ENCODE measurements at regions not wholly inside any gene's neighbourhood (a gene's known extent, or its start where the extent isn't known, plus 50 kb on each side); places are given as distances from the start of the nearest gene placed in this dataset.

- Mint-ChIP-seq H3K4me1 (no peaks in the 10 kb centered on the region), H3K27ac (no peak overlapping the region), H3K36me3 (ENCODE audit: low read depth) (peaks cover 4% of the 10 kb centered on the region), H3K4me3 (no peak overlapping the region), H3K27me3 (ENCODE audit: insufficient read depth) (no peaks in the 10 kb centered on the region), H3K9me3 (peaks cover 26% of the 10 kb centered on the region)
- Histone ChIP-seq H3K27me3 (ENCODE audit: control insufficient read depth, insufficient read depth, low read length, poor library complexity, severe bottlenecking) (no peaks in the 10 kb centered on the region), H3K36me3 (ENCODE audit: control insufficient read depth, insufficient read depth, low read length) (no peaks in the 10 kb centered on the region), H3K27ac (ENCODE audit: low read depth, low read length) (no peak overlapping the region), H3K4me1 (ENCODE audit: control insufficient read depth, insufficient read depth, low read length) (no peaks in the 10 kb centered on the region), H3K4me3 (ENCODE audit: low read length) (peak overlapping the region; percentile 27), H3K9me3 (ENCODE audit: control insufficient read depth, low read length) (peaks cover 36% of the 10 kb centered on the region), H3K9ac (ENCODE audit: extremely low read depth, low read length, poor library complexity, severe bottlenecking) (no peak overlapping the region)
- 95 to 100% methylated on average over 1 to 4 of the region's 4 CpGs for WGBS, 2 experiments (ENCODE audit: insufficient coverage in 1 of 2, insufficient read length in 1 of 2)
- no peak for DNase-seq
- TF ChIP-seq, protein P1, sequence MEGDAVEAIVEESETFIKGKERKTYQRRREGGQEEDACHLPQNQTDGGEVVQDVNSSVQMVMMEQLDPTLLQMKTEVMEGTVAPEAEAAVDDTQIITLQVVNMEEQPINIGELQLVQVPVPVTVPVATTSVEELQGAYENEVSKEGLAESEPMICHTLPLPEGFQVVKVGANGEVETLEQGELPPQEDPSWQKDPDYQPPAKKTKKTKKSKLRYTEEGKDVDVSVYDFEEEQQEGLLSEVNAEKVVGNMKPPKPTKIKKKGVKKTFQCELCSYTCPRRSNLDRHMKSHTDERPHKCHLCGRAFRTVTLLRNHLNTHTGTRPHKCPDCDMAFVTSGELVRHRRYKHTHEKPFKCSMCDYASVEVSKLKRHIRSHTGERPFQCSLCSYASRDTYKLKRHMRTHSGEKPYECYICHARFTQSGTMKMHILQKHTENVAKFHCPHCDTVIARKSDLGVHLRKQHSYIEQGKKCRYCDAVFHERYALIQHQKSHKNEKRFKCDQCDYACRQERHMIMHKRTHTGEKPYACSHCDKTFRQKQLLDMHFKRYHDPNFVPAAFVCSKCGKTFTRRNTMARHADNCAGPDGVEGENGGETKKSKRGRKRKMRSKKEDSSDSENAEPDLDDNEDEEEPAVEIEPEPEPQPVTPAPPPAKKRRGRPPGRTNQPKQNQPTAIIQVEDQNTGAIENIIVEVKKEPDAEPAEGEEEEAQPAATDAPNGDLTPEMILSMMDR (conservative IDR thresholded peaks at IDR 0.05), result peak; percentile 70
Measured at GRCh38 chr13:79973533-79973963, 367.4 kb downstream of the SPRY2 start.

DNA sequence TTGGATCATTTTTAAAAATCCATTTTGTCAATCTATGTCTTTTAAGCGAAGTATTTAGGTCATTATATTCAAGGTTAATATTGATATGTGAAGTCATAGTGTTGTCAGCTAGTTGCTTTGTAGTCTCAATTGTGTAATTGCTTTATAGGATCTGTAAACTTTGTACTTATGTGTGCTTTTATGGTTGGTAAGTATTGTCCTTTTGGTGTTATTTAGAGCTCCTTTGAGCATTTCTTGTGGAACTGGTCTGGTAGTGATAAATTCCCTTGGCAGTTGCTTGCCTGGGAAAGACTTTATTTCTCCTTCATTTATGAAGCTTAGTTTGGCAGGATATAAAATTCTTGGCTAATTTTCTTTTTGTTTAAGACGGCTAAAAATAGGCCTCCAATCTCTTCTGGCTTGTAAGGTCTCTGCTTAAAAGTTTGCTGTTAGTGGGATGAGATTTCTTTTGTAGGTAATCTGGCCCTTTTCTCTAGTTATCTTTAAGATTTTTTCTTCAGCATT lies 368.8 kb downstream of the SPRY2 start:
- H3K4me3 ChIP-seq (ENCODE audit: low read length), result no peak overlapping the region
- H3K27ac ChIP-seq (ENCODE audit: low read depth, low read length), result no peak overlapping the region
- H3K27me3 ChIP-seq (ENCODE audit: control insufficient read depth, insufficient read depth, low read length, poor library complexity, severe bottlenecking), result no peaks in the 10 kb centered on the region
- H3K9ac ChIP-seq (ENCODE audit: extremely low read depth, low read length, poor library complexity, severe bottlenecking), result no peak overlapping the region
- Mint-ChIP-seq H3K27ac (no peak overlapping the region), H3K9me3 (peaks cover 28% of the 10 kb centered on the region), H3K27me3 (ENCODE audit: insufficient read depth) (peaks cover 8% of the 10 kb centered on the region), H3K4me1 (no peaks in the 10 kb centered on the region), H3K4me3 (no peak overlapping the region), H3K36me3 (ENCODE audit: low read depth) (peaks cover 4% of the 10 kb centered on the region)
- WGBS, 2 experiments (ENCODE audit: insufficient coverage in 1 of 2, insufficient read length in 1 of 2), result 91 to 95% methylated on average over 2 of the region's 2 CpGs
- H3K36me3 ChIP-seq (ENCODE audit: control insufficient read depth, insufficient read depth, low read length), result no peaks in the 10 kb centered on the region
- H3K9me3 ChIP-seq (ENCODE audit: control insufficient read depth, low read length), result peaks cover 47% of the 10 kb centered on the region
- DNase-seq, result no peak
- TF ChIP-seq, protein P1 (conservative IDR thresholded peaks at IDR 0.05), result no peak
- no peaks in the 10 kb centered on the region for H3K4me1 ChIP-seq (ENCODE audit: control insufficient read depth, insufficient read depth, low read length)

GRCh38 chr13:79966493-79966895 lies 374.4 kb downstream of the SPRY2 start:
- peaks cover 27% of the 10 kb centered on the region for H3K9me3 ChIP-seq (ENCODE audit: control insufficient read depth, low read length)
- peak overlapping the region; percentile 12 for H3K27ac ChIP-seq (ENCODE audit: low read depth, low read length)
- H3K4me3 ChIP-seq (ENCODE audit: low read length), result no peak overlapping the region
- H3K27ac Mint-ChIP-seq, result peak overlapping the region; percentile 4
- peaks cover 7% of the 10 kb centered on the region for H3K4me1 Mint-ChIP-seq
- H3K27me3 Mint-ChIP-seq (ENCODE audit: insufficient read depth), result peaks cover 11% of the 10 kb centered on the region
- TF ChIP-seq, protein P1 (conservative IDR thresholded peaks at IDR 0.05), result no peak
- no peaks in the 10 kb centered on the region for H3K4me1 ChIP-seq (ENCODE audit: control insufficient read depth, insufficient read depth, low read length)
- H3K9ac ChIP-seq (ENCODE audit: extremely low read depth, low read length, poor library complexity, severe bottlenecking), result no peak overlapping the region
- H3K27me3 ChIP-seq (ENCODE audit: control insufficient read depth, insufficient read depth, low read length, poor library complexity, severe bottlenecking), result no peaks in the 10 kb centered on the region
- DNase-seq, result peak; percentile 81
- no peak overlapping the region for H3K4me3 Mint-ChIP-seq
- H3K36me3 Mint-ChIP-seq (ENCODE audit: low read depth), result peaks cover 7% of the 10 kb centered on the region
- peaks cover 29% of the 10 kb centered on the region for H3K9me3 Mint-ChIP-seq
- 33 to 41% methylated on average over 2 of the region's 2 CpGs for WGBS, 2 experiments (ENCODE audit: insufficient coverage in 1 of 2, insufficient read length in 1 of 2)
- H3K36me3 ChIP-seq (ENCODE audit: control insufficient read depth, insufficient read depth, low read length), result no peaks in the 10 kb centered on the region
